Erythroblast (primary cell): ENCODE measurements at regions not wholly inside any gene's neighbourhood (a gene's known extent, or its start where the extent isn't known, plus 50 kb on each side); places are given as distances from the start of the nearest gene placed in this dataset.

Source experiments
- GATA1 ChIP-seq: IDR thresholded peaks from 2 replicates; pipeline ENCODE4 v1.6.1; 2011; ENCODE audit warnings: low read depth, mild to moderate bottlenecking, control low read depth, low read length, moderate library complexity
- POLR2A ChIP-seq: IDR thresholded peaks from 2 replicates; pipeline ENCODE4 v1.6.1; 2011; ENCODE audit warnings: mild to moderate bottlenecking, low read length

- TF ChIP-seq POLR2A (no peak), GATA1 (no peak)
These were observed 117.6 kb downstream of the FAM124B start for GRCh38 chr2:224284134-224284946.
